ENCODE measurements at regions not wholly inside any gene's neighbourhood (a gene's known extent, or its start where the extent isn't known, plus 50 kb on each side); places are given as distances from the start of the nearest gene placed in this dataset.

DNA sequence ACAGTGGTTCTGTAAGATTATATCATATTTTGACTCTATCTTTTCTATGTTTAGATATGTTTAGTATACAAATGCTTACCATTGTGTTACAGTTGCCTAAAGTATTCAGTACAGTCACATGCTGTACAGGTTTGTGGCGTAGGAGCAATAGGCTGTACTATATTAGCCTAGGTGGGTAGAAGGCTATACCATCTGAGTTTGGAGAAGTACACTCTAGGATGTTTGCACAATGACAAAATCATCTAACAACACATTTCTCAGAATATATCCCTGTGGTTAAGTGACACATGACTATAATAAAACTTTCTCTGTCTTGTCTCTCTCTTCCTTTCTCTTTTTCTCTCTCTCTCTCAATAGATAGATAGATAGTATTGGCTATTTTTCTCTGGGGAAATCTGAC, 1053.1 kb downstream of the STIM2 start:
- TF ChIP-seq CEBPB (IDR thresholded peaks at IDR 0.05; ENCODE audit: borderline replicate concordance in 1 of 2, low read depth in 2 of 2, low read length in 2 of 2) (no peak), EGR1 (IDR thresholded peaks at IDR 0.05; ENCODE audit: borderline replicate concordance in 1 of 2, low read depth in 2 of 2, low read length in 2 of 2) (no peak), MTA2 (IDR thresholded peaks at IDR 0.05; ENCODE audit: low read depth) (no peak), ZNF274 (IDR thresholded peaks at IDR 0.05; ENCODE audit: insufficient read depth, insufficient read length) (no peak), SRF (IDR thresholded peaks at IDR 0.05; ENCODE audit: low read depth in 2 of 2, low read length in 2 of 2) (no peak), MTA3 (IDR thresholded peaks at IDR 0.05; ENCODE audit: borderline replicate concordance, low read length) (no peak), RFX5 (IDR thresholded peaks at IDR 0.05; ENCODE audit: low read depth, low read length) (no peak), GABPA (IDR thresholded peaks at IDR 0.05; ENCODE audit: low read depth) (no peak)
- TF ChIP-seq, protein P1, sequence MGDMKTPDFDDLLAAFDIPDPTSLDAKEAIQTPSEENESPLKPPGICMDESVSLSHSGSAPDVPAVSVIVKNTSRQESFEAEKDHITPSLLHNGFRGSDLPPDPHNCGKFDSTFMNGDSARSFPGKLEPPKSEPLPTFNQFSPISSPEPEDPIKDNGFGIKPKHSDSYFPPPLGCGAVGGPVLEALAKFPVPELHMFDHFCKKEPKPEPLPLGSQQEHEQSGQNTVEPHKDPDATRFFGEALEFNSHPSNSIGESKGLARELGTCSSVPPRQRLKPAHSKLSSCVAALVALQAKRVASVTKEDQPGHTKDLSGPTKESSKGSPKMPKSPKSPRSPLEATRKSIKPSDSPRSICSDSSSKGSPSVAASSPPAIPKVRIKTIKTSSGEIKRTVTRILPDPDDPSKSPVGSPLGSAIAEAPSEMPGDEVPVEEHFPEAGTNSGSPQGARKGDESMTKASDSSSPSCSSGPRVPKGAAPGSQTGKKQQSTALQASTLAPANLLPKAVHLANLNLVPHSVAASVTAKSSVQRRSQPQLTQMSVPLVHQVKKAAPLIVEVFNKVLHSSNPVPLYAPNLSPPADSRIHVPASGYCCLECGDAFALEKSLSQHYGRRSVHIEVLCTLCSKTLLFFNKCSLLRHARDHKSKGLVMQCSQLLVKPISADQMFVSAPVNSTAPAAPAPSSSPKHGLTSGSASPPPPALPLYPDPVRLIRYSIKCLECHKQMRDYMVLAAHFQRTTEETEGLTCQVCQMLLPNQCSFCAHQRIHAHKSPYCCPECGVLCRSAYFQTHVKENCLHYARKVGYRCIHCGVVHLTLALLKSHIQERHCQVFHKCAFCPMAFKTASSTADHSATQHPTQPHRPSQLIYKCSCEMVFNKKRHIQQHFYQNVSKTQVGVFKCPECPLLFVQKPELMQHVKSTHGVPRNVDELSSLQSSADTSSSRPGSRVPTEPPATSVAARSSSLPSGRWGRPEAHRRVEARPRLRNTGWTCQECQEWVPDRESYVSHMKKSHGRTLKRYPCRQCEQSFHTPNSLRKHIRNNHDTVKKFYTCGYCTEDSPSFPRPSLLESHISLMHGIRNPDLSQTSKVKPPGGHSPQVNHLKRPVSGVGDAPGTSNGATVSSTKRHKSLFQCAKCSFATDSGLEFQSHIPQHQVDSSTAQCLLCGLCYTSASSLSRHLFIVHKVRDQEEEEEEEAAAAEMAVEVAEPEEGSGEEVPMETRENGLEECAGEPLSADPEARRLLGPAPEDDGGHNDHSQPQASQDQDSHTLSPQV (IDR thresholded peaks at IDR 0.05): no peak

Measured in GM12878 (cell line).